Fibroblast of pulmonary artery (primary cell): ENCODE measurements at regions not wholly inside any gene's neighbourhood (a gene's known extent, or its start where the extent isn't known, plus 50 kb on each side); places are given as distances from the start of the nearest gene placed in this dataset.
A peak's percentile ranks its signal among the peaks of the same experiment; 100 is the strongest.

ENCODE experiments used
- DNase-seq: peaks from one replicate; pipeline ENCODE4 v3.0.0-alpha.2; 2010; ENCODE audit warnings: low read depth
- H3K4me3 ChIP-seq: replicated peaks from 2 replicates; pipeline ENCODE4 v1.5.1; 2011; ENCODE audit warnings: low read depth, mild to moderate bottlenecking, control low read depth, low read length, moderate library complexity
- CTCF ChIP-seq: IDR thresholded peaks from 2 replicates; pipeline ENCODE4 v1.5.1; 2011; ENCODE audit warnings: mild to moderate bottlenecking, control low read depth, low read length, inconsistent platforms; ENCODE audit errors: missing control alignments

GRCh38 chr1:157291083-157291482 lies 152.9 kb upstream of the ETV3 start:
- no peak overlapping the region for H3K4me3 ChIP-seq
- DNase-seq: no peak
- TF ChIP-seq CTCF: no peak

- no peak for TF ChIP-seq CTCF
These were observed 151.4 kb upstream of the ETV3 start for GRCh38 chr1:157289424-157290105.

GRCh38 chr1:157288996-157289395 lies 150.8 kb upstream of the ETV3 start:
- no peak for TF ChIP-seq CTCF
- peak; percentile 1 for DNase-seq
- H3K4me3 ChIP-seq: no peak overlapping the region

More at GRCh38 chr1:157289424-157290105, 151.4 kb upstream of the ETV3 start:
- H3K4me3 ChIP-seq: no peak overlapping the region
- DNase-seq: no peak

GRCh38 chr1:157288492-157288891 lies 150.3 kb upstream of the ETV3 start:
- DNase-seq: no peak
- TF ChIP-seq CTCF: no peak
- H3K4me3 ChIP-seq: no peak overlapping the region

- TF ChIP-seq CTCF: no peak
- H3K4me3 ChIP-seq: no peak overlapping the region
- no peak for DNase-seq
These were observed 149.8 kb upstream of the ETV3 start for GRCh38 chr1:157288006-157288405.

- no peak overlapping the region for H3K4me3 ChIP-seq
- DNase-seq: no peak
- no peak for TF ChIP-seq CTCF
These were observed 149.3 kb upstream of the ETV3 start for GRCh38 chr1:157287462-157287861.
